ENCODE measurements at regions not wholly inside any gene's neighbourhood (a gene's known extent, or its start where the extent isn't known, plus 50 kb on each side); places are given as distances from the start of the nearest gene placed in this dataset.
A peak's percentile ranks its signal among the peaks of the same experiment; 100 is the strongest.

DNA sequence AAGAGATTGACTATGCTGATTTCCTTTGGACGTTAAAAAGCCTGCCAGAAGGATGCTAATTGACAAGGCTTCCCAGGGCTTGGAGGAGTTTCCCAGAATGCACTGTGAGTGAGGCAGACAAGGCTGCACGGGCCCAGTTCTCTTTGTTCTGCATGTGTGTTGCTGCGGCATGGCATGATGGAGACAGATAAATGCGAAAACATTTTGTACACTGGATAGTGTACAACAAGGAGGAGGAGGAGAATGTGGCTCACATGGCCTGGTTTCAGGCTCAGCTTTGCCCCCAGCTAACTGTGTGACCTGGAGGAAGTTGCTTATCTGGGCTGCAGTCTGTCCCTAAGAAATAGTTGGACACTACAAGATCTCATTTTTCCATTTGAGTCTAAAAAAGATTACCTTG is 135.5 kb upstream of the CPEB4 start:
- Histone ChIP-seq H3K36me3 (ENCODE audit: control insufficient read depth, insufficient read depth, low read length) (no peaks in the 10 kb centered on the region), H3K4me1 (ENCODE audit: control insufficient read depth, insufficient read depth, low read length) (peaks cover 5% of the 10 kb centered on the region; the same call in 1 of the 2 replicates), H3K9me3 (ENCODE audit: control insufficient read depth, insufficient read depth, low read length) (no peaks in the 10 kb centered on the region), H3K27ac (ENCODE audit: low read length) (no peak overlapping the region), H3K27me3 (ENCODE audit: control insufficient read depth, insufficient read depth, low read length) (no peaks in the 10 kb centered on the region), H3K4me3 (ENCODE audit: low read length) (no peak overlapping the region)
- no peak for DNase-seq (ENCODE audit: low read depth, low spot score)
- WGBS (ENCODE audit: insufficient coverage, insufficient read length), result no CpG with 5 or more reads among the region's 4 CpGs

DNA sequence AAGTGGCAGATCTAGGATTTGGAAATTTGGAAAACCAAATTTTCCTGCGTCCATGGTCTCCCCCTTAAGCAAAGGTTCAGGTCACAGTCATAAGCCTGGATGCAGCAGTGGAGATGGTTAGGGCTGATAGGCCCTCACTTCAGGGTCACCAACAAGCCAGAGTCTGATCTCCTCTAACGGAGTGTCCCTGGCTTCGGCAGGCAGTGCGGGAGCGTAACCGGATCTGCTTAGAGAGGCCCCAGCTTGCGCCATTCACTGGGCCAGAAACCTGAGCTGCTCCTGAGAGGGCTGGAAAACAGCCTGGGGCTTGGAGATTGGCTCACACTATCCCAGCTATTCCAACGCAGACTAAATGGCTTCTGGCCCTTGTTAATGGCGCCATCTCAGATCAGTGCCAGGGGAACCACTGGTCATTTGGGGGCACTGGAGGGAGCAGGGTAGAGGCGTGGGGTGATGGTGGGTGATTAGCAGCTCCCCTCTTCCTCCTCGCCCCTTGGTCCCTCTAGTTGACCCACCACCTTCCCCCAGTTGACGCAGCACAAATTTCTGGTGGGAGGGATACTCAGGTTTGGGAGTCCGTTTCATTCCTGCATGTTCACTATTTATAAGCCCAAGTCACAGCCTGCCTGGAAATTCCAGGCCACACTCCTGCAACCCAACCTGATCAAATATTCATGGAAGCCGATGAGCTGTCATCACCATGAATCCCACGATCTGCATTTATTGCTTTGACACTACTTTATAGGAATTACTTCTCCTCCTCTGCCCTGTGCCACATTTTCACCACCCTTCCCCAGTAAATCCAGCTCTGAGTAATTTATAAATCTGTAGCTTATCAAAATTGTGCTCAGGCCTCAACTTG is 134.6 kb upstream of the CPEB4 start:
- Histone ChIP-seq H3K9me3 (ENCODE audit: control insufficient read depth, insufficient read depth, low read length) (no peaks in the 10 kb centered on the region), H3K4me1 (ENCODE audit: control insufficient read depth, insufficient read depth, low read length) (peaks cover 4% of the 10 kb centered on the region; the same call in 1 of the 2 replicates), H3K27me3 (ENCODE audit: control insufficient read depth, insufficient read depth, low read length) (no peaks in the 10 kb centered on the region), H3K27ac (ENCODE audit: low read length) (no peak overlapping the region), H3K4me3 (ENCODE audit: low read length) (no peak overlapping the region), H3K36me3 (ENCODE audit: control insufficient read depth, insufficient read depth, low read length) (no peaks in the 10 kb centered on the region)
- DNase-seq (ENCODE audit: low read depth, low spot score), result peak; percentile 48
- WGBS (ENCODE audit: insufficient coverage, insufficient read length), result no CpG with 5 or more reads among the region's 15 CpGs

DNA sequence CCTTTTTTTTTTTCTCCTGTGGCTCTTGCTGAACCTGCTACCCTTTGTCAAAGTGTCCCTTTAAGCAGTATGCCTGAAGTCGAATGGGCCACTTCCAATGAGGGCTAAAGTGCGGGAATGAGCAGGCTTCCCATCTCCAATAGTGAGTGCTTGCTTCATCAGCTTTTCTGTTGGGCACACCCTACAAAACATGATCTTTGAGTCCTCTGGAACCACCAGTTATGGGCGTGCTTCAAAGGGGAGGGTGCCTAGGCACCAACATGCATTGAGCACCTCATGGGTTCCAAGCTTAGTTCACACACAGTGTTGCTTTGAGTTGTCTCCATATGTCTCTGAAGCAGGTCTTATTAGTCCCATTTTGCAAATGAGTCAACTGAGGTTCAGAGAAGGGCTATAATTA is 132.8 kb upstream of the CPEB4 start:
- no peaks in the 10 kb centered on the region for H3K36me3 ChIP-seq (ENCODE audit: control insufficient read depth, insufficient read depth, low read length)
- no peak for DNase-seq (ENCODE audit: low read depth, low spot score)
- H3K9me3 ChIP-seq (ENCODE audit: control insufficient read depth, insufficient read depth, low read length), result no peaks in the 10 kb centered on the region
- WGBS (ENCODE audit: insufficient coverage, insufficient read length), result no CpG with 5 or more reads among the region's 3 CpGs
- H3K4me3 ChIP-seq (ENCODE audit: low read length), result no peak overlapping the region
- H3K4me1 ChIP-seq (ENCODE audit: control insufficient read depth, insufficient read depth, low read length), result peaks cover 4% of the 10 kb centered on the region; the same call in 1 of the 2 replicates
- H3K27ac ChIP-seq (ENCODE audit: low read length), result no peak overlapping the region
- H3K27me3 ChIP-seq (ENCODE audit: control insufficient read depth, insufficient read depth, low read length), result no peaks in the 10 kb centered on the region

DNA sequence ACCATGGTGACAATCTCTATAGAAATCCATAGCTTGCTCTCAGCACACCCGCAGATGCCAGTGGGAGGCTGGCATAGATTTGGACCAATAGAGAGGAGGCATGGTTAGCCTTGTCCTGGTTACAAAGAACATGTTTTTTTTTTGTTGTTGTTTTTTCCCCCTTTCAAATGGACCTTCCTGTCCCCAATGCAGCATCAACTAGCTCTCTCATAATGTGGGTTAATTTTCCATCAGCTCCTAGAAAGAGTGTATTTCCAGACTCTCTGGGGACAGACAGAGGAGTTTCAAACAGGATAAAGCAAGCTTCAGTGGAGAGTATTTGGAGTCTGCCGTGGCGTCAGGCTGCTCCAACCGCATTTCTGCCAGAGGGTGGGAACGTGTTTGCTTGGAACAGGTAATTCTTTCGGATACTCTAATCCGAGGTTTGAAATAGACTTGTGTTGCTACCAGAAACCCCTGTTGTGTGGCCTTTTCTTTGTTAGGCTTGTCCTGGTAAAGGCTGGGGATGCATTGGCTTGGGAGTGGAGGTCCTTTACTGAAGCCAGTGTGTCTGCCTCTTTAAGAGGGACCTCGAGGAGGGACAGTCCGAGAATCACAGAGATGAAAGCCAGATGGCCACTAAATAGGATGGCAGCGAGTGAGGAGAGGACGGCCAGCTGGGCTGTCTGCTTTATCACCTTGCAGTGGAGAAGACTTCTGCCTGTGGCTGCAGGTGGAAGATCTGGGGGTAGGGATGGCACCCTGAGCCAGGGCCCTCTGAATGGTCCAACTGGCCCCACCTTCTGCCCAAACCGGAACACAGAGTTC is 130.5 kb upstream of the CPEB4 start:
- no CpG with 5 or more reads among the region's 12 CpGs for WGBS (ENCODE audit: insufficient coverage, insufficient read length)
- Histone ChIP-seq H3K4me3 (ENCODE audit: low read length) (no peak overlapping the region), H3K27ac (ENCODE audit: low read length) (no peak overlapping the region), H3K36me3 (ENCODE audit: control insufficient read depth, insufficient read depth, low read length) (no peaks in the 10 kb centered on the region), H3K27me3 (ENCODE audit: control insufficient read depth, insufficient read depth, low read length) (no peaks in the 10 kb centered on the region), H3K9me3 (ENCODE audit: control insufficient read depth, insufficient read depth, low read length) (no peaks in the 10 kb centered on the region), H3K4me1 (ENCODE audit: control insufficient read depth, insufficient read depth, low read length) (peaks cover 4% of the 10 kb centered on the region; the same call in 1 of the 2 replicates)
- DNase-seq (ENCODE audit: low read depth, low spot score), result no peak

DNA sequence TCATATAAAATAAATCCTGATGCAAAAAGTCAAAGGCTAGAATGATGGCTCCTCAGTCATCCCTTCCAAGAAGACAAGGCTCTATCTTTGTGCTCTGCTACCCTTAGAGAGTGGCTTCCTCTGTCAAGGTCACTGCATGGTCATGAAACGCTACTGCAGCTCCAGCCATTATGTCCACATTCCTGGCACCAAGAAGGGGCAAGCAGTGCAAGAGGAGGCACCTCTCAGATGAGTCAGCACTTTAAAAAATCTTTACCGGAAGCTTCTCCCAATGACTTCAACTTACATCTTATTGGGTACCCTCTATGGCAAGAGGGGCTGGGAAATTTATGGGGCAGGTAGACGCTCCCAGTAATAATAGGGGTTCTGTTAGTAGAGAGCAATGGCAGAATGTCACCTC is 129.5 kb upstream of the CPEB4 start:
- Histone ChIP-seq H3K27me3 (ENCODE audit: control insufficient read depth, insufficient read depth, low read length) (no peaks in the 10 kb centered on the region), H3K4me1 (ENCODE audit: control insufficient read depth, insufficient read depth, low read length) (no peaks in the 10 kb centered on the region), H3K27ac (ENCODE audit: low read length) (no peak overlapping the region), H3K36me3 (ENCODE audit: control insufficient read depth, insufficient read depth, low read length) (no peaks in the 10 kb centered on the region), H3K4me3 (ENCODE audit: low read length) (no peak overlapping the region), H3K9me3 (ENCODE audit: control insufficient read depth, insufficient read depth, low read length) (no peaks in the 10 kb centered on the region)
- DNase-seq (ENCODE audit: low read depth, low spot score), result no peak
- no CpG with 5 or more reads among the region's 3 CpGs for WGBS (ENCODE audit: insufficient coverage, insufficient read length)

DNA sequence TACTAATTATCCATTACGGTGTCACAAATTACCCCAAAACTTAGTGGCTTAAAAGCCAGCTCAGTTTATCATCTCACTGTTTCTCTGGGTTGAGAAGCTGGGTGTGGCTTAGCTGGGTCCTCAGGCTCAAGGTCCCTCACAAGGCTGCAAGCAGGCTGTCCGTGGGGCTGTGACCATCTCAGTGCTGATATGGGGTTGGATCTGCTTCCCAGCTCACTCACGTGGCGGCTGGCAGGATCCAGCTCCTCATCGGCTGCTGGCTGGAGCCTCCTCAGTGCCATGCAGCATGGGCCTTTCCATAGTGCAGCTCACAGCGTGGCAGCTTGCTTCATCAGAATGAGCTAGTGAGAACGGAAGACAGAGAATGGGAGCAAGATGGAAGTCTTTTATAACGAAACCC is 128.5 kb upstream of the CPEB4 start:
- Histone ChIP-seq H3K4me1 (ENCODE audit: control insufficient read depth, insufficient read depth, low read length) (no peaks in the 10 kb centered on the region), H3K4me3 (ENCODE audit: low read length) (no peak overlapping the region), H3K27ac (ENCODE audit: low read length) (no peak overlapping the region), H3K9me3 (ENCODE audit: control insufficient read depth, insufficient read depth, low read length) (no peaks in the 10 kb centered on the region), H3K27me3 (ENCODE audit: control insufficient read depth, insufficient read depth, low read length) (no peaks in the 10 kb centered on the region), H3K36me3 (ENCODE audit: control insufficient read depth, insufficient read depth, low read length) (no peaks in the 10 kb centered on the region)
- WGBS (ENCODE audit: insufficient coverage, insufficient read length), result no CpG with 5 or more reads among the region's 8 CpGs
- no peak for DNase-seq (ENCODE audit: low read depth, low spot score)

DNA sequence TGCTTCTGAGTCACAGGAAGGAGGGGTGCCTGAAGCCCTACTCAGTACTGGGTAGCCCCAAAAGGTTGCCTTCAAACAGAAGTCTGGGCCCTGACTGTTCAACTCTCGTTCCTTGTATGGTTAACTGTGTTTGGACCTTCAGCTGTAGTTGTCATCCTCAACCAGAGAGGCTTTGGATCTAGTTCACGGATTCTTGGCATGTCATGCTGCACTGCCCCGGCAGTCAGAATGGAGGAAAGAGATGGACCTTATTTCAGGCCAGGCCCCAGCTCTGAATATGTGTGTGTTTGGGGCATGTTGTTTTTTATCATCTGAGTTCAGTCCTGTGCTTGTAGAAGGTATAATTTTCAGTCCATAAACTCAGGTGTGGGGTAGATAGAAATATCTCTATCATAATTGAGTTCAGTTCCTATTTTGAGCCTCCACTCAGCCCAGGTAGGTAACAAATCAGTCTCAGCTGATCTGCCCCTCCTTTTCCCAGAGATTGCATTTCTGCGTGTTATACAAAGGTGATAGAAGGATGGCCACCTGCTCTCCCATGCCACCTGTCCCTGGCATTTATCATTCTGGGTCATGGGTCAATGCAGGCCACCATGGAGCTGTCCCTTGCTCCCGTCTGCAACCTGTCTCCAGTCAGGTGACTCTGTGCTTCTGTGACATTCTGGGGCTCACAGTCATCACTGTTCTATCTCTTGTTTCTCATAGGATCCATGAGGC is 127.5 kb upstream of the CPEB4 start:
- no peaks in the 10 kb centered on the region for H3K4me1 ChIP-seq (ENCODE audit: control insufficient read depth, insufficient read depth, low read length)
- no CpG with 5 or more reads among the region's 5 CpGs for WGBS (ENCODE audit: insufficient coverage, insufficient read length)
- no peak for DNase-seq (ENCODE audit: low read depth, low spot score)

DNA sequence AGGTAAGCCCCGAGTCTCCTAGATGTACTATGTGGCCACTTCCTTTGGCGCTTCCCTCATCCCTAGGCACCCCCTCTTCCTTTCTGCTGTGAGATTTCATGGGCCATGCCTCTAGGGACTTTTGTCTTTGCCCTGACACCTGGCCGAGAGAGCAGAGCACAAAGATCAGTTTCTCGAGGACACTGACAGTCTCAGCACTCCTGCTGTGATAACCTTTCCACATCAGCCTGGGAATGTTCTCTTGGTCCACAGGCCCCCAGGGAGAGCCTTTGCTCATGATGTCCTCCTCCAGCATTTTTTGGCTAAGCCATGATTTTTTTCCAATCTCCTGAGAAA is 127.0 kb upstream of the CPEB4 start:
- H3K9me3 ChIP-seq (ENCODE audit: control insufficient read depth, insufficient read depth, low read length), result no peaks in the 10 kb centered on the region
- no peak for DNase-seq (ENCODE audit: low read depth, low spot score)
- H3K4me1 ChIP-seq (ENCODE audit: control insufficient read depth, insufficient read depth, low read length), result no peaks in the 10 kb centered on the region
- no peak overlapping the region for H3K4me3 ChIP-seq (ENCODE audit: low read length)
- H3K27ac ChIP-seq (ENCODE audit: low read length), result no peak overlapping the region
- H3K36me3 ChIP-seq (ENCODE audit: control insufficient read depth, insufficient read depth, low read length), result no peaks in the 10 kb centered on the region
- no peaks in the 10 kb centered on the region for H3K27me3 ChIP-seq (ENCODE audit: control insufficient read depth, insufficient read depth, low read length)
- WGBS (ENCODE audit: insufficient coverage, insufficient read length), result no CpG with 5 or more reads among the region's 4 CpGs

More for the DNA sequence above, 127.5 kb upstream of the CPEB4 start:
- Histone ChIP-seq H3K9me3 (ENCODE audit: control insufficient read depth, insufficient read depth, low read length) (no peaks in the 10 kb centered on the region), H3K4me3 (ENCODE audit: low read length) (no peak overlapping the region), H3K27me3 (ENCODE audit: control insufficient read depth, insufficient read depth, low read length) (no peaks in the 10 kb centered on the region), H3K27ac (ENCODE audit: low read length) (no peak overlapping the region), H3K36me3 (ENCODE audit: control insufficient read depth, insufficient read depth, low read length) (no peaks in the 10 kb centered on the region)

DNA sequence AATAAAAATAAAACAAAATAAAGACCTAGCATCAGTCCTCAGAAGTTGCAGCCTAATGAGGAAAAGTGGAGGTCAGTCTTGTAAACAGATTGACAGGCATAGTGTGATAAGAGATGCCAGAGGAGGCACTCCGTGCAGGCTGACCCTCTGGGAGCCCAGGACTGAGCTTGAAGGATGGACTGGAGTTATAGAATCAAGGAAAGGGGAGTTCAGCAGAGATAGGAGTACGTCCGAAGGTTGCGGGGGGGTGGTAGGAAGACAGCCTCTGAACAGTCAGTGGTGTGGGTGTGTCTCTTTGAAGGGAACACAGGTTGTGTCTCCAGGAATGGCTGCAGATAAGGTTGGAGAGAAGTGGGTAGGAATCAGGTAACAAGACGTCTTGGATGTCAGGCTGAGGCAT is 126.1 kb upstream of the CPEB4 start:
- no peaks in the 10 kb centered on the region for H3K36me3 ChIP-seq (ENCODE audit: control insufficient read depth, insufficient read depth, low read length)
- no peak overlapping the region for H3K27ac ChIP-seq (ENCODE audit: low read length)
- DNase-seq (ENCODE audit: low read depth, low spot score), result no peak
- H3K4me1 ChIP-seq (ENCODE audit: control insufficient read depth, insufficient read depth, low read length), result no peaks in the 10 kb centered on the region
- WGBS (ENCODE audit: insufficient coverage, insufficient read length), result no CpG with 5 or more reads among the region's 5 CpGs
- no peaks in the 10 kb centered on the region for H3K9me3 ChIP-seq (ENCODE audit: control insufficient read depth, insufficient read depth, low read length)
- H3K27me3 ChIP-seq (ENCODE audit: control insufficient read depth, insufficient read depth, low read length), result no peaks in the 10 kb centered on the region
- H3K4me3 ChIP-seq (ENCODE audit: low read length), result no peak overlapping the region

DNA sequence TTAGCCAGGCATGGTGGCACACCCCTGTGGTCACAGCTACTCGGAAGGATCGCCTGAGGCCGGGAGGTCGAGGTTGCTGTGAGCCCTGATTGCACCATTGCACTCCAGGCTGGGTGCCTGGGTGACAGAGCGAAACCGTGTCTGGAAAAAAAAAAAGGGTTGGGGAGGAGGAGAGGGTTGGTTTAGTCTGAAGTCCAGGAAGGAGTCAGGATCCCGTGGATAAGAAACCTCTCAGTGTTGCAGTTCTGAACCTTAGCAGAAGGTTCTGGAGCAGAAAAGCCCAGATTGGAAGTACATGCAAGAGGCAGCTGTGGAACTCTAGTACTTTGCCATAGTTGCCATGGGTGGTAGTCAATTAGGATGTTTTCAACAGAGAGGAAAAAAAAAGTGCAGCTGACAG is 125.2 kb upstream of the CPEB4 start:
- DNase-seq (ENCODE audit: low read depth, low spot score), result no peak

More for the DNA sequence above, 125.2 kb upstream of the CPEB4 start:
- no CpG with 5 or more reads among the region's 7 CpGs for WGBS (ENCODE audit: insufficient coverage, insufficient read length)
- Histone ChIP-seq H3K4me3 (ENCODE audit: low read length) (no peak overlapping the region), H3K4me1 (ENCODE audit: control insufficient read depth, insufficient read depth, low read length) (no peaks in the 10 kb centered on the region), H3K36me3 (ENCODE audit: control insufficient read depth, insufficient read depth, low read length) (no peaks in the 10 kb centered on the region), H3K9me3 (ENCODE audit: control insufficient read depth, insufficient read depth, low read length) (no peaks in the 10 kb centered on the region), H3K27me3 (ENCODE audit: control insufficient read depth, insufficient read depth, low read length) (no peaks in the 10 kb centered on the region), H3K27ac (ENCODE audit: low read length) (no peak overlapping the region)

All from iPS DF 6.9 (cell line).